ENCODE measurements at regions not wholly inside any gene's neighbourhood (a gene's known extent, or its start where the extent isn't known, plus 50 kb on each side); places are given as distances from the start of the nearest gene placed in this dataset.

DNA sequence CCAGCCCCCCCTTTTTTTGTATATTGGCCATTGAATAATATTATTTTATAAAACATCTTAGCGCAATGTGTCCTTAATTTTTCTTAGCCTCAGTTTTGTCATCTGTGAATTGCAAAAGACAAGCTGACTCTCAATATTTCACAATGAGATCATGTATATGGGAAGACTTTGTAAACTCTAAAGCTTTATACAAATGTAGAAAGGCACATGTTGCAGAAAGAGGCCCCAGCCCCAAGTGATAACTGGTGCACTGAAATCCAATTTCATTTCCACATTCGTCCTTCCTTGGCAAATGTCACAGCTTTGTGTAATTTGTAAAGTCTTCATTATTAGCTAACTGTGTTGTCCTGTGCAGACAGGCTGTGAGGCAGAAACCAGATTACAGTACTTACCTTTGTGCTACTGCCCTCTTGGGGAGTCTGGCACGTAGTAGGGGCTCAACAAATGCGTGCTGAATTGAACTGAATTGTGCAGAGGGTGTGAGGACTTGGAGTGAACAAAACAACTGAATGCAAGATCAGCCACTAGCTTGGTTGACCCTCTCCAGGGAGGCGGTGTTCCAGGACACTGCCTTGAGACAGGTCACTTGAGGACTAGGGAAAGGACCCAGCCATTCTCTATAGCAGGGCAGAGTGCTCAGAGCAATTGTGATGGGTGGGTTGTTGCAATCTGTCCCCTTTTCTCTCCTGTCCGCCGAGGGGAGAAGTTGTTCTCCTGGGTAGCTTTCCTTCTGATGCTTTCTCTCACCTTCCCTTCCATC lies 74.6 kb downstream of the LMO4 start:
- TF ChIP-seq, protein P1, sequence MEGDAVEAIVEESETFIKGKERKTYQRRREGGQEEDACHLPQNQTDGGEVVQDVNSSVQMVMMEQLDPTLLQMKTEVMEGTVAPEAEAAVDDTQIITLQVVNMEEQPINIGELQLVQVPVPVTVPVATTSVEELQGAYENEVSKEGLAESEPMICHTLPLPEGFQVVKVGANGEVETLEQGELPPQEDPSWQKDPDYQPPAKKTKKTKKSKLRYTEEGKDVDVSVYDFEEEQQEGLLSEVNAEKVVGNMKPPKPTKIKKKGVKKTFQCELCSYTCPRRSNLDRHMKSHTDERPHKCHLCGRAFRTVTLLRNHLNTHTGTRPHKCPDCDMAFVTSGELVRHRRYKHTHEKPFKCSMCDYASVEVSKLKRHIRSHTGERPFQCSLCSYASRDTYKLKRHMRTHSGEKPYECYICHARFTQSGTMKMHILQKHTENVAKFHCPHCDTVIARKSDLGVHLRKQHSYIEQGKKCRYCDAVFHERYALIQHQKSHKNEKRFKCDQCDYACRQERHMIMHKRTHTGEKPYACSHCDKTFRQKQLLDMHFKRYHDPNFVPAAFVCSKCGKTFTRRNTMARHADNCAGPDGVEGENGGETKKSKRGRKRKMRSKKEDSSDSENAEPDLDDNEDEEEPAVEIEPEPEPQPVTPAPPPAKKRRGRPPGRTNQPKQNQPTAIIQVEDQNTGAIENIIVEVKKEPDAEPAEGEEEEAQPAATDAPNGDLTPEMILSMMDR (IDR thresholded peaks at IDR 0.05; ENCODE audit: insufficient read depth, low read depth, low read length) = no peak
- TF ChIP-seq EZH2 (IDR thresholded peaks at IDR 0.05; ENCODE audit: insufficient read depth, low read length) = no peak
